B cell (primary cell): ENCODE measurements at regions not wholly inside any gene's neighbourhood (a gene's known extent, or its start where the extent isn't known, plus 50 kb on each side); places are given as distances from the start of the nearest gene placed in this dataset.
"Not testable (repeated sequence)": the region's sequence is repeated elsewhere in the genome, so short reads cannot be mapped to it uniquely, and the experiment has no call there.

Experiments used
- ATAC-seq: fragments of 200-7000 bp; cut with Tn5 transposase; one replicate; pipeline ENCODE4 v1.10.0; 2021; ENCODE audit warnings: low read depth, mild to moderate bottlenecking, moderate number of reproducible peaks, moderate library complexity
- CTCF ChIA-PET: fragments of 350-600 bp; sonication (Branson Sonifier 250); formaldehyde crosslinking; loops from one replicate; lab custom pipeline; 2021; ENCODE audit warnings: antibody characterized with exemption, inconsistent platforms; lab: Charles Lee
- POLR2A ChIA-PET: fragments of 350-600 bp; sonication (Branson Sonifier 250); formaldehyde crosslinking; loops from one replicate; lab custom pipeline; 2021; ENCODE audit warnings: antibody characterized with exemption; lab: Charles Lee
- DNase-seq: peaks from one replicate; pipeline ENCODE4 v3.0.0; 2013
- H2AFZ ChIP-seq: 2 replicates; pipeline ENCODE4 v1.6.1; 2012; ENCODE audit warnings: mild to moderate bottlenecking, low read depth, low read length; ENCODE audit not compliant: insufficient read depth, poor library complexity, severe bottlenecking
- H3K27ac ChIP-seq, 2 donors: 1 replicate in 1 of 2; 2 replicates in 1 of 2; pipeline ENCODE4 v1.5.1; 2012 to 2013; ENCODE audit warnings: low read length in 2 of 2, mild to moderate bottlenecking in 2 of 2, moderate library complexity in 1 of 2
- H3K27me3 ChIP-seq, 4 experiments: fragments of 200-600 bp in 1 of 4; sonication (generic) in 1 of 4; replicated peaks in 1 of 4; 1 replicate in 2 of 4; 2 replicates in 2 of 4; pipeline versions ENCODE4 v1.6.1 to v1.7.0; 2013 to 2016; ENCODE audit warnings: low read length in 3 of 4, mild to moderate bottlenecking in 2 of 4, mixed read lengths in 1 of 4, moderate library complexity in 1 of 4; ENCODE audit not compliant: insufficient read depth in 4 of 4, control insufficient read depth in 3 of 4; ENCODE audit errors: control extremely low read depth in 1 of 4
- H3K36me3 ChIP-seq, 2 experiments: replicated peaks in 1 of 2; 1 replicate in 1 of 2; 2 replicates in 1 of 2; pipeline versions ENCODE4 v1.6.1 to v1.7.1; 2013; ENCODE audit warnings: low read length in 1 of 2; ENCODE audit not compliant: insufficient read depth in 2 of 2, control insufficient read depth in 1 of 2; ENCODE audit errors: control extremely low read depth in 1 of 2, extremely low read depth in 1 of 2
- H3K4me1 ChIP-seq, 2 donors: fragments of 200-600 bp in 1 of 2; sonication (generic) in 1 of 2; 1 replicate in 1 of 2; 2 replicates in 1 of 2; pipeline versions ENCODE4 v1.5.1 to v1.6.1; 2013 to 2017; ENCODE audit warnings: low read length in 2 of 2; ENCODE audit not compliant: control insufficient read depth in 2 of 2, insufficient read depth in 2 of 2
- H3K4me2 ChIP-seq: replicated peaks from 2 replicates; pipeline ENCODE3; 2012; ENCODE audit warnings: mild to moderate bottlenecking, low read depth, low read length; ENCODE audit not compliant: poor library complexity, severe bottlenecking
- H3K4me3 ChIP-seq, 5 experiments: fragments of 200-600 bp in 1 of 5; sonication (generic) in 1 of 5; 1 replicate in 3 of 5; 2 replicates in 2 of 5; pipeline versions ENCODE4 v1.5.1 to v1.7.0; 2011 to 2016; ENCODE audit warnings: low read length in 4 of 5, mild to moderate bottlenecking in 4 of 5, low read depth in 2 of 5, control low read depth in 1 of 5, moderate library complexity in 1 of 5; ENCODE audit not compliant: insufficient read depth in 1 of 5; ENCODE audit errors: control extremely low read depth in 1 of 5, extremely low read depth in 1 of 5
- H3K79me2 ChIP-seq: fragments of 200-600 bp; sonication (generic); one replicate; pipeline ENCODE4 v1.6.0; 2016; ENCODE audit warnings: low read length; ENCODE audit not compliant: control insufficient read depth, insufficient read depth
- H3K9ac ChIP-seq: fragments of 200-600 bp; sonication (generic); 2 replicates; pipeline ENCODE4 v1.6.1; 2017; ENCODE audit warnings: mild to moderate bottlenecking, low read length, moderate library complexity
- H3K9me3 ChIP-seq, 3 donors: one replicate each; pipeline versions ENCODE4 v1.6.1 to v1.7.1; 2013; ENCODE audit warnings: low read length in 2 of 3; ENCODE audit not compliant: control insufficient read depth in 2 of 3, insufficient read depth in 1 of 3; ENCODE audit errors: control extremely low read depth in 1 of 3
- H4K20me1 ChIP-seq: 2 replicates; pipeline ENCODE4 v1.6.0; 2012; ENCODE audit warnings: mild to moderate bottlenecking, low read length; ENCODE audit not compliant: insufficient read depth, control insufficient read depth, poor library complexity, severe bottlenecking
- H3K27ac Mint-ChIP-seq: one replicate; pipeline ENCODE4 v1.8.0; 2021; ENCODE audit warnings: mixed read lengths
- H3K27me3 Mint-ChIP-seq: one replicate; pipeline ENCODE4 v1.8.0; 2021; ENCODE audit warnings: mixed read lengths
- H3K4me1 Mint-ChIP-seq: one replicate; pipeline ENCODE4 v1.8.0; 2021; ENCODE audit warnings: mixed read lengths
- H3K4me3 Mint-ChIP-seq: one replicate; pipeline ENCODE4 v1.8.0; 2021; ENCODE audit warnings: mixed read lengths
- H3K9me3 Mint-ChIP-seq: one replicate; pipeline ENCODE4 v1.8.0; 2022; ENCODE audit warnings: mixed read lengths; ENCODE audit not compliant: insufficient read depth
- EZH2 ChIP-seq: IDR thresholded peaks from 2 replicates; pipeline ENCODE4 v1.6.1; 2012; ENCODE audit warnings: borderline replicate concordance, low read depth, mild to moderate bottlenecking, moderate library complexity, low read length; ENCODE audit not compliant: insufficient read depth, poor library complexity, severe bottlenecking
- WGBS: methylation state at CpG from one replicate; pipeline ENCODE4 v1.1.5; 2013; ENCODE audit warnings: missing lambda C conversion rate; ENCODE audit not compliant: insufficient coverage; 5-methylcytosine and 5-hydroxymethylcytosine counted together
- intact Hi-C: fragments of 100-400 bp; cut with micrococcal nuclease; formaldehyde crosslinking; loops from one replicate; pipeline ENCODE4 v1.10.0; 2022
- TF ChIP-seq, protein P1 (sequence below): fragments of 200-600 bp; IDR thresholded peaks from one replicate; pipeline ENCODE4 v1.8.0; 2022; ENCODE audit warnings: antibody characterized with exemption, mild to moderate bottlenecking

DNA sequence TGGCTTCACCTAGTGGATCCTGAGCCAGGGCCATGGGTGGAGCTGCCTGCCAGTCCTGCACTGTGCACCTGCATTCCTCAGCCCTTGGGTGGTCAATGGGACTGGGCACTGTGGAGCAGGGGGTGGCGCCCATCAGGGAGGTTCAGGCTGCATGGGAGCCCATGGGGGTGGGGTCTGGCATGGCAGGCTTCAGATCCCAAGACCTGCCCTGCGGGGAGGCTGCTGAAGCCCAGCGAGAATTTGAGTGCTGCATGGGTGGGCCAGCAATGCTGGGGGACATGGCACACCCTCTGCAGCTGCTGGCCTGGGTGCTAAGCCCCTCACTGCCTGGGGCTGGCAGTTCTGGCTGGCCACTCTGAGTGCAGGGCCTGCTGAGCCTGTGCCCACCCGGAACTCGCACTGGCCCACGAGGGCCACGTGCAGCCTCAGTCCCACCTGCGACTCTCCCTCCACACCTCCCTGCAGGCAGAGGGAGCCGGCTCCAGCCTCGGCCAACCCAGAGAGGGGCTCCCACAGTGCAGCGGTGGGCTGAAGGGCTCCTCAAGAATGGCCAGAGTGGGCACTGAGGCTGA, 270.0 kb downstream of the CENPC start:
- intact Hi-C loops: no loop called here
- H3K79me2 ChIP-seq: no peaks in the 10 kb centered on the region
- H3K4me2 ChIP-seq: no peak overlapping the region
- no peaks in the 10 kb centered on the region for H3K9me3 Mint-ChIP-seq
- DNase-seq: no peak
- WGBS: 96% methylated on average over 7 of the region's 11 CpGs
- H3K4me1 Mint-ChIP-seq: no peaks in the 10 kb centered on the region
- TF ChIP-seq, protein P1, sequence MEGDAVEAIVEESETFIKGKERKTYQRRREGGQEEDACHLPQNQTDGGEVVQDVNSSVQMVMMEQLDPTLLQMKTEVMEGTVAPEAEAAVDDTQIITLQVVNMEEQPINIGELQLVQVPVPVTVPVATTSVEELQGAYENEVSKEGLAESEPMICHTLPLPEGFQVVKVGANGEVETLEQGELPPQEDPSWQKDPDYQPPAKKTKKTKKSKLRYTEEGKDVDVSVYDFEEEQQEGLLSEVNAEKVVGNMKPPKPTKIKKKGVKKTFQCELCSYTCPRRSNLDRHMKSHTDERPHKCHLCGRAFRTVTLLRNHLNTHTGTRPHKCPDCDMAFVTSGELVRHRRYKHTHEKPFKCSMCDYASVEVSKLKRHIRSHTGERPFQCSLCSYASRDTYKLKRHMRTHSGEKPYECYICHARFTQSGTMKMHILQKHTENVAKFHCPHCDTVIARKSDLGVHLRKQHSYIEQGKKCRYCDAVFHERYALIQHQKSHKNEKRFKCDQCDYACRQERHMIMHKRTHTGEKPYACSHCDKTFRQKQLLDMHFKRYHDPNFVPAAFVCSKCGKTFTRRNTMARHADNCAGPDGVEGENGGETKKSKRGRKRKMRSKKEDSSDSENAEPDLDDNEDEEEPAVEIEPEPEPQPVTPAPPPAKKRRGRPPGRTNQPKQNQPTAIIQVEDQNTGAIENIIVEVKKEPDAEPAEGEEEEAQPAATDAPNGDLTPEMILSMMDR: no peak
- no peak for TF ChIP-seq EZH2
- no peak overlapping the region for H3K4me3 Mint-ChIP-seq
- no peaks in the 10 kb centered on the region for H3K27me3 Mint-ChIP-seq
- no peak overlapping the region for H2AFZ ChIP-seq
- no peak for ATAC-seq
- ChIA-PET POLR2A (no interaction called here), CTCF (no interaction called here)
- H3K4me3 ChIP-seq: no peak overlapping the region
- peaks cover 0 to 9% (median 0%) of the 10 kb centered on the region in 3 donors for H3K9me3 ChIP-seq
- no peak overlapping the region for H3K27ac ChIP-seq
- no peaks in the 10 kb centered on the region for H3K27me3 ChIP-seq
- no peaks in the 10 kb centered on the region for H3K36me3 ChIP-seq
- H3K4me1 ChIP-seq: no peaks in the 10 kb centered on the region
- H3K9ac ChIP-seq: no peak overlapping the region
- no peak overlapping the region for H3K27ac Mint-ChIP-seq
- no peaks in the 10 kb centered on the region for H4K20me1 ChIP-seq

DNA sequence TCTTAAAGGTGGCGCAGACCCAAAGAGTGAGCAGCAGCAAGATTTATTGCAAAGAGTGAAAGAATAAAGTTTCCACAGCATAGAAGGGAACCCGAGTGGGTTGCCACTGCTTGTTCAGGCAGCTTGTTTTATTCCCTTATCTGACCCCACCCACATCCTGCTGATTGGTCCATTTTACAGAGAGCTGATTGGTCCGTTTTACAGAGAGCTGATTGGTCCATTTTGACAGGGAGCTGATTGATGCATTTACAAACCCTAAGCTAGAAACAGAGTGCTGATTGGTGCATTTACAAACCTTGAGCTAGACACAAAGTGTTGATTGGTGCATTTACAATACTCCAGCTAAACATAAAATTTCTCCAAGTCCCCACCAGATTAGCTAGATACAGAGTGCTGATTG, 270.6 kb downstream of the CENPC start:
- H3K9ac ChIP-seq, H3K4me3 ChIP-seq, ATAC-seq, H3K27ac ChIP-seq, H3K27me3 ChIP-seq, CTCF ChIA-PET, POLR2A ChIA-PET, H3K9me3 ChIP-seq, H3K4me3 Mint-ChIP-seq, H3K9me3 Mint-ChIP-seq, H3K79me2 ChIP-seq, H3K4me1 ChIP-seq, H3K4me1 Mint-ChIP-seq, intact Hi-C loops, H2AFZ ChIP-seq, H3K27ac Mint-ChIP-seq, H4K20me1 ChIP-seq, DNase-seq, H3K36me3 ChIP-seq, H3K27me3 Mint-ChIP-seq, H3K4me2 ChIP-seq: not testable (repeated sequence)
- WGBS: no CpG with 5 or more reads among the region's 3 CpGs
